Body of pancreas (tissue), 4 donors: ENCODE measurements at regions not wholly inside any gene's neighbourhood (a gene's known extent, or its start where the extent isn't known, plus 50 kb on each side); places are given as distances from the start of the nearest gene placed in this dataset.

Source experiments
- ATAC-seq: fragments of 150-250 bp; one replicate; pipeline ENCODE4 v1.9.1; 2016
- DNase-seq, 4 donors: peaks; one replicate each; pipeline ENCODE4 v3.0.0-alpha.2; 2019
- H3K27ac ChIP-seq, 4 donors: fragments of 200-600 bp; sonication (generic); 1 replicate in 3 of 4; 2 replicates in 1 of 4; pipeline versions ENCODE4 v1.5.1 to v1.6.1; 2016 to 2019; ENCODE audit warnings: mild to moderate bottlenecking in 1 of 4, mixed read lengths in 1 of 4, moderate library complexity in 1 of 4
- H3K27me3 ChIP-seq, 2 donors: fragments of 200-600 bp; sonication (generic); one replicate each; pipeline ENCODE4 v1.6.0; 2016; ENCODE audit warnings: mild to moderate bottlenecking in 1 of 2
- H3K36me3 ChIP-seq, 2 donors: fragments of 200-600 bp; sonication (generic); replicated peaks in 1 of 2; 2 replicates each; pipeline ENCODE4 v1.5.1; 2016; ENCODE audit warnings: low read depth in 2 of 2; ENCODE audit not compliant: insufficient read depth in 1 of 2
- H3K4me1 ChIP-seq: fragments of 200-600 bp; sonication (generic); one replicate; pipeline ENCODE4 v1.6.0; 2016
- H3K4me3 ChIP-seq, 2 donors: fragments of 200-600 bp; sonication (generic); 1 replicate in 1 of 2; 2 replicates in 1 of 2; pipeline ENCODE4 v1.5.1; 2016 to 2019
- H3K9me3 ChIP-seq, 3 donors: fragments of 200-600 bp; sonication (generic); 1 replicate in 2 of 3; 2 replicates in 1 of 3; pipeline ENCODE4 v1.5.1; 2016
- POLR2A ChIP-seq, 3 donors: fragments of 450-650 bp; IDR thresholded peaks; one replicate each; pipeline ENCODE4 v1.6.1; 2016; ENCODE audit warnings: antibody characterized with exemption in 3 of 3, mild to moderate bottlenecking in 2 of 3
- WGBS, 2 donors: methylation state at CpG; one replicate each; pipeline ENCODE4 v1.1.5; 2017; 5-methylcytosine and 5-hydroxymethylcytosine counted together
- intact Hi-C: fragments of 100-400 bp; cut with DNase I; formaldehyde crosslinking; loops from one replicate; pipeline ENCODE4 v1.15.1; 2023
- TF ChIP-seq, protein P1 (sequence below), 7 experiments: fragments of 450-650 bp in 4 of 7; fragments of 200-600 bp in 3 of 7; sonication (generic) in 3 of 7; IDR thresholded peaks; one replicate each; pipeline ENCODE4 v1.5.1; 2016 to 2019; ENCODE audit warnings: antibody characterized with exemption in 7 of 7

DNA sequence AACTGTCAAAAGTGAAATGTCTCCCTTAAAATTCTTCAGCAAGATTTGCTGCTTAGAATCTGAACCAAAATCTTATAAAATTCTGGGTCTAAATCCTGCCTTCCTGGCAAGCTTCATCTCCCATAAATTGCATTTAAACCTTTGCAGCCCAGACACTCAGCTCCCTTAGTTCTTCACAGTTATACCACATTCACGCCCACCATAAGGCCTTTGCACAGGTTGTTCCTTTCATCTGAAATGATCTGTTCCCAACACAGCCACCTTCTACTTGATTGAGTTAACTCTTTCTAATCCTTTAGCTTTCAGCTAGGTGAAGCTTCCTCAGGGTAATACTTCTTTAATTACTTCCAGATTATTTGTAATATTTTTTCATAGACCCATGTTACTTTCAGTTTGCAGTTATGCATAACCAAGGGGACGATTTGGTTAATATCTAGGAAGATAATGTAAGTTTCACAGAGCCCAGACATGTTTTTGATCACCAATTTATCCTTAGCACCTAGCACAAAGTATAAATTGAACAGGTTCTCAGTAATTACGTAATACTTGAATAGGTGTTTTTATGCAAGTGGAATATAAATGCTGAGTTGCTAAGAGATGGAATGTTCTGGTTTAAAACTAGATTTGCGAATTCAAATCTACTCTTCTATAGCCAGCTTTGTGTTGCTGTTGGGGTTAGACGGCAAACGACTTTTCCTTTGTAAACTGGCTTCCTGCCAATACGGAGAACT is 779.7 kb upstream of the PKDCC start:
- intact Hi-C loops = no loop called here
- no peak for DNase-seq
- no peak overlapping the region for H3K27ac ChIP-seq
- H3K4me3 ChIP-seq = no peak overlapping the region
- no peaks in the 10 kb centered on the region for H3K36me3 ChIP-seq
- no peaks in the 10 kb centered on the region for H3K27me3 ChIP-seq
- TF ChIP-seq POLR2A (IDR thresholded peaks at IDR 0.05) = no peak
- TF ChIP-seq, protein P1, sequence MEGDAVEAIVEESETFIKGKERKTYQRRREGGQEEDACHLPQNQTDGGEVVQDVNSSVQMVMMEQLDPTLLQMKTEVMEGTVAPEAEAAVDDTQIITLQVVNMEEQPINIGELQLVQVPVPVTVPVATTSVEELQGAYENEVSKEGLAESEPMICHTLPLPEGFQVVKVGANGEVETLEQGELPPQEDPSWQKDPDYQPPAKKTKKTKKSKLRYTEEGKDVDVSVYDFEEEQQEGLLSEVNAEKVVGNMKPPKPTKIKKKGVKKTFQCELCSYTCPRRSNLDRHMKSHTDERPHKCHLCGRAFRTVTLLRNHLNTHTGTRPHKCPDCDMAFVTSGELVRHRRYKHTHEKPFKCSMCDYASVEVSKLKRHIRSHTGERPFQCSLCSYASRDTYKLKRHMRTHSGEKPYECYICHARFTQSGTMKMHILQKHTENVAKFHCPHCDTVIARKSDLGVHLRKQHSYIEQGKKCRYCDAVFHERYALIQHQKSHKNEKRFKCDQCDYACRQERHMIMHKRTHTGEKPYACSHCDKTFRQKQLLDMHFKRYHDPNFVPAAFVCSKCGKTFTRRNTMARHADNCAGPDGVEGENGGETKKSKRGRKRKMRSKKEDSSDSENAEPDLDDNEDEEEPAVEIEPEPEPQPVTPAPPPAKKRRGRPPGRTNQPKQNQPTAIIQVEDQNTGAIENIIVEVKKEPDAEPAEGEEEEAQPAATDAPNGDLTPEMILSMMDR (IDR thresholded peaks at IDR 0.05) = no peak
- ATAC-seq = no peak
- H3K9me3 ChIP-seq = no peaks in the 10 kb centered on the region
- 55% methylated on average over 7 of the region's 7 CpGs for WGBS, 2 donors
- no peaks in the 10 kb centered on the region for H3K4me1 ChIP-seq

DNA sequence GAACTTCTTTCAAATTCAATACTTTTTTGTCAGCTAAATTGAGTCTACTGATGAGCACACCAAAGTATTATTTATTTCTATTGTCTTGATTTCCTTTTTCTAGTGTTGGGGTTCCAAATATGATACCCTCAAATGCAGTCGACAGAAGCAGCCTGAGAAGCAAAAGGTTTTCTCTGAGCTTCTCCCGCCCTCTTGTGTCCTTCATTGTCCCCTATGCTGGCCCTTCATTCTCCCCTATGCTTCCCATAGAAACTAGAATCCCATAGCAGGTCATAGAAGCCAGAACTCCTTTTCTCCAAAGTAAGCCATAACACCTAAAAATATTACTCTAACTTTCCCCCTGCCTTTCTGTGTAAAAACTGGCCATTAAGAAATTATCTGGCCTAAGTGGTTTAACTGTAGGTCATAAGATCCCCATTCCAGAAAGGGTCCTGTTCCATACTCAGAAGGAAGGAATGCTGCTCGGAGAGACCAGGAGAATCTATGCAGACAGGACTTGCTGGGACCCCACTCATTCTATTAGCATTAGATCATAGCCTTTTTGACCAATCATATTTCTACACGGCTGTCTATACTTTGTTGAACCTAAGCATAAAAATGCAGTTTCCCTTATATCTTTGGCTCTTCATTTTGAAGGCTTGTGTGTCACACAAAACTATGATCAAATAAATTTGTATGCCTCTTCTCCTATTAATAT is 764.6 kb upstream of the PKDCC start:
- H3K9me3 ChIP-seq = no peaks in the 10 kb centered on the region
- H3K4me1 ChIP-seq = no peaks in the 10 kb centered on the region
- H3K36me3 ChIP-seq = no peaks in the 10 kb centered on the region
- no peak overlapping the region for H3K4me3 ChIP-seq
- TF ChIP-seq, protein P1 (IDR thresholded peaks at IDR 0.05) = peak in 1 of 7 experiments; percentile 13
- TF ChIP-seq POLR2A (IDR thresholded peaks at IDR 0.05) = no peak
- no peak overlapping the region for H3K27ac ChIP-seq
- ATAC-seq = no peak
- no peak for DNase-seq
- WGBS, 2 donors = 39 to 51% methylated on average over 4 of the region's 4 CpGs
- intact Hi-C loops = no loop called here
- H3K27me3 ChIP-seq = no peaks in the 10 kb centered on the region

DNA sequence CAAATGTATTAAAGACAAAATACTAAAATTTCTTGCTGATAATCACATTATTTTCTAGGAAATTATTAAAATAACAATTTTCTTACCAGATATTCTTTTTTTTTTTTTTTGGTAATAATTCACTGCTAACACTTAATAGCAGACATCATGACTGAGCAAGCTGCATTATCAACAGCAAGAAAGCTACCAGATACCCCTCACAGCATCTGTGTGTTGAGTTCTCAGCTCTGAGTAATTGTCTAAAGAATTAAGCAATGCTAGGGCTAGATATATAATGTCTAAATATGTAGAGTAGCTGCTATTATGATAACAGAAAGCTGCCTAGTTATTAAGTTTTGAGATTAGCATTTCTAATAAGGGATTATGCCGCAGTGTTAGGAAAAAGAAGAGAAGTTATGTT is 754.3 kb upstream of the PKDCC start:
- H3K4me1 ChIP-seq = no peaks in the 10 kb centered on the region
- no peak for TF ChIP-seq POLR2A (IDR thresholded peaks at IDR 0.05)
- TF ChIP-seq, protein P1 (IDR thresholded peaks at IDR 0.05) = no peak
- ATAC-seq = no peak

DNA sequence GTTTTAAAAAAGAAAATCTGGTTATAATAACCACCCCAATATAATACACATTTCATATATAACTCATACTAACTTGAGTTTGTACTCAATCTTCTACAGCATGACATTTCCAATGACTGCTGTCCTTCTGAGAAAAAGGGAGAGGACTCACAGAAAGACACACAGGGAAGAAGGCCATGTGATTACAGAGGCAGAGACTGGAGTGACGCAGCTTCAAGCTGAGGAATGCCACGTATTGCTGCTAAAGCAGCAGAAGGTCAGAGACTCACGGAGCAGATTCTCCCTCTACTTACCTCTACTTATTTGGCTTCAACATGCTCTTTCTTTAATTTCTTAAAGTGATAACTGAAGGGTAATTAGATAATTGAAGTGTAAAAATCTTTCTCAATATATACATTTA is 753.5 kb upstream of the PKDCC start:
- no peaks in the 10 kb centered on the region for H3K36me3 ChIP-seq
- no peaks in the 10 kb centered on the region for H3K4me1 ChIP-seq
- intact Hi-C loops = no loop called here
- ATAC-seq (no peak), DNase-seq (no peak)
- no peak overlapping the region for H3K4me3 ChIP-seq
- H3K27ac ChIP-seq = no peak overlapping the region
- peaks cover 0 to 1% (median 0%) of the 10 kb centered on the region in 3 donors for H3K9me3 ChIP-seq
- TF ChIP-seq POLR2A (IDR thresholded peaks at IDR 0.05) = no peak
- TF ChIP-seq, protein P1 (IDR thresholded peaks at IDR 0.05) = no peak
- no peaks in the 10 kb centered on the region for H3K27me3 ChIP-seq
- 52 to 66% methylated on average over 3 of the region's 3 CpGs for WGBS, 2 donors

More for the DNA sequence above, 754.3 kb upstream of the PKDCC start:
- 57 to 88% methylated on average over 1 of the region's 1 CpG for WGBS, 2 donors
- H3K9me3 ChIP-seq = peaks cover 0 to 4% (median 0%) of the 10 kb centered on the region in 3 donors
- no peaks in the 10 kb centered on the region for H3K36me3 ChIP-seq
- no peak for DNase-seq
- no peak overlapping the region for H3K27ac ChIP-seq
- H3K27me3 ChIP-seq = no peaks in the 10 kb centered on the region
- no peak overlapping the region for H3K4me3 ChIP-seq
- intact Hi-C loops = no loop called here
